Left ventricle myocardium superior (tissue), 1 donor: ENCODE measurements at regions not wholly inside any gene's neighbourhood (a gene's known extent, or its start where the extent isn't known, plus 50 kb on each side); places are given as distances from the start of the nearest gene placed in this dataset.
A peak's percentile ranks its signal among the peaks of the same experiment; 100 is the strongest.

Experiments used
- ATAC-seq: fragments of 200-7000 bp; cut with Tn5 transposase; one replicate; pipeline ENCODE4 v1.9.1; 2020; ENCODE audit warnings: mild to moderate bottlenecking, moderate library complexity
- DNase-seq: peaks from one replicate; pipeline ENCODE4 v3.0.0-alpha.2; 2020
- intact Hi-C: fragments of 100-400 bp; cut with micrococcal nuclease; formaldehyde crosslinking; loops from one replicate; pipeline ENCODE4 v1.11.0; 2022
- donor health status: DM: no; HTN: yes; CAD: no; lungs with severe emphysema.

DNA sequence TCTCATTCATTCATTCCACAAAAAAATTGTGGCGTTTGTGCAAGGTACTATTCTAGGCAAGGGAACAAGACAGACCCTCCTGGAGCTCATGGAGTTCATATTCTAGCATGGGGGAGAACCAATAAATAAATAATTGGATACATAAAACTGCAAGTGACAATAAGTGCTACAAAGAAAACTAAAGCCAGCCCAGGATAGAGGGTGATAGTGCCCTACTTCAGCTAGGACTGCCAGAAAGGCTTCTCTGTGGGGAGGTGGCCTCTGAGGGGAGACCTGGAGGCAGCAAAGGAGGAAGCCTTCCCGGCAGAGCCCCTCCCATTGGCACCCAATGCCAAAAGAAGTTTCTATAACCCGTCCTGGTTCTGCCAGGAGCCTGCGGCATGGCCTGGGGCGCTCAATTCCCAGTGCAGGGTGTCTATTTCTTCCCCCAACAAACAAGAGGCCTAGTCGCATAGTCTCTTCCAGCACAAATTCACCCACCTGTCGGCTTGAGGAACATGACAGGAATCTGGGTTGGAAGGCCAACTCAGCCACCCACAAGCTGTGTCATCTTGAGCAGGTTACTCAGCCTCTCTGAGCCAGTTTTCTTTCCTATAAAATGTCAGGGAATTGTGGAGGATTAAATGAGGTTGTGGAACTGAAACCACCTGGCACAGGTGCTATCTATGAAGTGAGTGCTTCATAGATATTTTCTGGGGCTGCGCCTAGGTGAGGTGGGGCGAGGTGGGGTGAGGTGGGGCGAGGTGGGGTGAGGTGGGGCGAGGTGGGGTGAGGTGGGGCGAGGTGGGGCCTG, 94.3 kb downstream of the ZFP36L2 start:
- intact Hi-C loops: loop anchor here (10.0 kb wide), 2 partner anchors 93 to 353 kb away; partner anchors contain the start of gene ZFP36L2
- DNase-seq: no peak

DNA sequence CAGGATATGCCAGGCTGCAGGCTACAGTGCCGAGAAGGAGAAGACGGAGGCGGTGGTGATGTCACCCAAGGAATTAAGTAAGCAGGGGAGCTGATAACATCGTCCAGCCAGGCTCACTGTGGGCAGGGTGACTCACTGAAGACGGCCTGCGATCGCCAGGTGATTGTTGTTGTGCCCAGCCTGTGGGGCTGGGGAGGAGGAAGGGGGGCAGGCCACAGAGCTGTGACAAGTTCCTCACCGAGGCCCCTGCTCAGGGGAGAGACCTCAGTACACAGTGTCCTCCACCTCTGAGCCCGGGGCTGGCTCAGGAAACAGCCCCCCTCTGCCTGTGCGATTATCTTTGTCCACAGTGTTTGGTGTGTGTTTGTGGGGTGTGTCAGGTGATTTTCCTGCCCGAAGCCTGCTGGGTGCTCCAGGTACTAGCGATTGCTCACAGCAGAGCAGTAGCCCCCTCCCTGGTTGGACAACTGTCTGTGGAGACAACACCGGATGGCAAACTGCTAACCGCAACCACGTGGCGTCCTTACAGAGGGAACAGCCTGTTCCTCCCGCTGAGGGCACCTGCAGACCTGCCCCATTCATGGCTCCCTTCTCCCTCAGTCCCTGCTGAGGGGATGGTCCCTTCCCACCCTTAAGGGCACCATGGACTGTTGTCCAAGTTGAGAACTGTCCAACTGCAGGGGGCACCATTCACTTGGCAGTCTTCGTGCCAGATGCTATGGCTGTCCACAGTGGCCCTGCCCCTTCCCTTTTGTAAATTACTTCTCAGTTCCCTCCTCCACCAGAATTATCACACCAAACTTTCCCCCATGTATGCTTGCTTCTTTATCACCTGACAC, 95.1 kb downstream of the ZFP36L2 start:
- DNase-seq (peak; percentile 78), ATAC-seq (peak; percentile 63)
- intact Hi-C loops: loop anchor here (10.0 kb wide), 2 partner anchors 94 to 354 kb away; partner anchors contain the start of gene ZFP36L2

More for the DNA sequence above, 94.3 kb downstream of the ZFP36L2 start:
- no peak for ATAC-seq

DNA sequence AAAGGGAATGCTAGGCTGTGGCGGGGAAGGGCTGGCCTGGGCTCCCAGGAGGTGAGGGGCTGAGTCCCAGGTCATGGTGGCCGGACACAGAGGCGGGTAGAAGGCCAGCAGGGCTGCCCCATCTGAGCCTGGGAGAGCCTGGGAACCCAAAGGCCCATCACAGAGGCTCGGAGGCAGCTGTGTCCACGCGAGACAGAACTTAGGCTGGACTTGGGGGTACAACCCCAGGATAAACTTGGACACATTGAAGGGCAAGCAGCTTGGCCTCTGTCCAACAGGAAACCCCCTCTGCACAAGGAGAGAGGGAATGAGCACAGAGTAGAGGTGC, 95.9 kb downstream of the ZFP36L2 start:
- ATAC-seq (no peak), DNase-seq (no peak)
- intact Hi-C loops: loop anchor here (10.0 kb wide), 2 partner anchors 94 to 354 kb away; partner anchors contain the start of gene ZFP36L2

DNA sequence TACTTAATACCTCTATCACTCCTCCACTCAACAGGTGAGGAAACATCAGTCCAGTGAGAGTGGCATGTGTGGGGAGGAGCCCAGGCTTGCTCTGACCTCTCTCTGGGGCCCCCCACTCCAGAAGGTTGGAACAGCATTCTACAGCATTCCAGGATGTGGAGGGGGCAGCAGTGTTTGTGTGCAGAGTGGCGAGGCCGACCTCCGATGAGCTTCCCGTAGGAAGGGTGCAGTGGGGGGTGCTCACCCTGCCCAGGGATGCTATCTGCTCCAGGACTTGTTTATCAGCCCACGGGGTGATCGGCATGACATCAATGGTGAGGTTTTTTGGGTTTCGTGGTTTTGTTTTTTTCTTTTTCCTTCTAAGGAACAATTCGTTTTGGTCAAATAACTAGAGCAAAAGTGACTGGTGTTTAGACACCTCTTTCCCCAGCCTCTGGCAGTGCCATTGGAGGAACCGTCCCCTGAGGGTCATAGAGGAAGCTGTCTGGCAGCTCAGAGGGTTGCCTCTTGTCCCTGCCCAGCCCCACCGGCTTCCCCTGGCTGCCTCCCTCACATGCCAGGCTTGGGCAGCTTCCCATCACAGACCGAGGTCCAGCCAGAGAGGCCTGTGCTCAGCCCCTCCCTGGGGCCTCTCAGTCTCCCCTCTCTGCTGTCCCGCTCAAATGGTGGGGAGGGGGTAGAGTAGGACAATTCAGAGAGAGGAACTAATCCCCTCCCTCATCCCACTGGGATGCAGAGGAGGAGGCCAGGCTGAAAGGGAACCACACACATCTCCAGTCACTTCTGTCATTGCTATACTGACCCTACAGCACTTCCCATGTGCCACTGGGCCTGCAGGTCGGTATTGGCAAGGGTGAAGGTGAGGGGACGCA, 96.5 kb downstream of the ZFP36L2 start:
- DNase-seq: peak; percentile 74
- intact Hi-C loops: loop anchor here (10.0 kb wide), 2 partner anchors 95 to 355 kb away; partner anchors contain the start of gene ZFP36L2
- ATAC-seq: peak; percentile 46

DNA sequence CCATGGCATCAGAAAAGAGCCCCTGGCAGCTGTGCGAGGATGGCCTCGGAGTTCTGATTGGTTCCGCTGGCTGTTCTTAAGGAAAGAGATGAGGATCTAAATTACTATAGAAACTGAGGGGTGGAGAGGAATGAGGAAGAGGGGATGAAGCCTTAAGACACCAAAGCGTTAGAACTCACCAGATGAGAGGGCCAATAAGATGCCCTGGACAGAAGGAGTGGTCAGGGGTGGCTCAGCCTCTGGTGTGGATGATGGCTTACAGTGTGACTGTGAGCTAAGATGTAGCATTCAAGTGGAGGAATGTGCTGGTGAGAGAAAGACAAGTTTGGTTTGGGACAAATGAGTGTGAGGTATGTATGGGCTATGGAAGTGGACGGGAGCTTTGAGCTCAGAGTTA, 97.8 kb downstream of the ZFP36L2 start:
- DNase-seq (no peak), ATAC-seq (no peak)
- intact Hi-C loops: no loop called here

DNA sequence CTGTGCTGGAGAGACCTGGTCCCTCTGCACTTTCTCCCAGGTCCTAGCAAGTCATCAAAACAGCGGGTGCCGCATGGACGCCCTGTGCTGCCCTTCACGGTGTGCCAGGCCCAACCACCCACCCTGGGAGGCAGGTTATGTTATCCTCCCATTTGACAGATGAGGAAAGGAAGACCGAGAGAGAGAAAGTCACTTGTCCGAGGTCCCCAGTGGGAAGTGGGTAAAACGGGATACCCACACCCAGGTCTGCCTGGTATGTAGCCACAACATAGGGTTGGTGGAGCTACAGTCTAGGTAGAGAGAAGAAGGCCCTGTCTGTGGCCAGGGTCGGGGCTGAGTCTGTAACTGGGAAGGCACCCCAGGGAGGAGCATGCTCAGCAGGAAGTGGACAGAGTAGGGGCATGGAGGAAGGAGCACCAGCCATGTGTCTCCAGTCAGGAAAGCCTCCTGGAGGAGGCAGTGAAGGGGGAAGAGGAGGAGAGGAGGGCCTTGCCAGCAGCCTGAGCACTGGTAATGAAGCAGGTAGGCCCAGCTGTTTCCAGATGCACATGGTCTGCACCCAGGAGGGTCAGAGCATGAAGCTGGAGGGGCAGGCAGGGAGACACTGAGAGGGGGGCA, 98.4 kb downstream of the ZFP36L2 start:
- DNase-seq: no peak
- ATAC-seq: peak; percentile 5
- intact Hi-C loops: no loop called here

DNA sequence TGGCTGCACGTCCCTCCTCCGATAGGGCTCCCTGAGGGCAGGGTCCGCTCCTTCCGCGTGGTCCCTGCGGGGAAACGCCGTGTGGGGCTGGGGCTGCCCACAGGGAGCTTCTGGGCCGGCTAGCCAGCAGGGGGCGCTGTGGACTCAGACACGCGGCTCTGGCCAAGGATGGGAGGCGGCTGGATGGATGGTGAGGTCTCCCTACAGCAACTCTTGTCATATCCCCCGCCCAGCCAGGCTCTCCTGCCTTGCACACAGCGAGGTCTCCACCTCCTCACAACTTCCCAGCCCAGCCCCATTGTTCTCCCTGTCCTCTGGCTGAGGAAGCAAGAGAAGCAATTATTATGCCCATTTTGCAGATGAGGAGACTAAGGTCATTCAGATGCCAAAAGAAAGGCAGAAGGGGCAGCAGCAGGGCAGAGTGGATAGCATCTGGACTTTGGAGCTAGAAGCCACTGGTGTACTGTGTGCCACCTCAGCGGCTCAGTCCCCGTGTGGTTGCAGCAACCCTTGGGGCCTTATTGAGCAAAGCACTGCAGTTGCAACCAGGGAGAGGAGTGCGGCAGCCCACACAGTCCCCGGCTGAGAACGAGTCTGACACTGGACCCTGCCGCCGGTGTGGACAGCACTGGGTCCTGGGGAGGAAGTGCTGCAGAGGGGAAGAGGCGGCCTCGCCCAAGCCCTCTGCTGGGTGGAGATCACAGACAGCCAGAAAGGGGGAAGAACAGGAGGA, 99.0 kb downstream of the ZFP36L2 start:
- ATAC-seq: peak; percentile 28
- intact Hi-C loops: no loop called here

DNA sequence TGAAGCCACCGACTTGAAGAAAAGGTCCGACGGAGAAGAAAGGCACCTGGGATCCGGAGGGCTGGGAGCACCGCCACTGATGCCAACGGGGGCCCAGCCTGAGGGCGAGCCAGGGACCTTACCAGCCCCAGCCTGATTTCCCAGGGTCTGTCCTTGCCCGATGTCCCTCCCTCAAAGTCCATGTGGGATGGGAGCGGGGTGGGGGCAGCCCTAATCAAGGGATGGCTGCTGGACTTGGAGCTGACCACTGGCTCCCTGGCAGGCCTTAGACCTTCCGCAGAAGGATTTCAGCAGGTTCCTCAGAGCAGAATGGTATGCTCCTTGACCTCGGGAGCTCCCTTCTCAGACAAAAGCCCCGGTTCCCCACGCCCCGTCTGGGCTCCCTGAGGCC, 99.6 kb downstream of the ZFP36L2 start:
- intact Hi-C loops: no loop called here
- ATAC-seq: no peak
- DNase-seq: no peak

More for the DNA sequence above, 99.0 kb downstream of the ZFP36L2 start:
- DNase-seq: peak; percentile 85

DNA sequence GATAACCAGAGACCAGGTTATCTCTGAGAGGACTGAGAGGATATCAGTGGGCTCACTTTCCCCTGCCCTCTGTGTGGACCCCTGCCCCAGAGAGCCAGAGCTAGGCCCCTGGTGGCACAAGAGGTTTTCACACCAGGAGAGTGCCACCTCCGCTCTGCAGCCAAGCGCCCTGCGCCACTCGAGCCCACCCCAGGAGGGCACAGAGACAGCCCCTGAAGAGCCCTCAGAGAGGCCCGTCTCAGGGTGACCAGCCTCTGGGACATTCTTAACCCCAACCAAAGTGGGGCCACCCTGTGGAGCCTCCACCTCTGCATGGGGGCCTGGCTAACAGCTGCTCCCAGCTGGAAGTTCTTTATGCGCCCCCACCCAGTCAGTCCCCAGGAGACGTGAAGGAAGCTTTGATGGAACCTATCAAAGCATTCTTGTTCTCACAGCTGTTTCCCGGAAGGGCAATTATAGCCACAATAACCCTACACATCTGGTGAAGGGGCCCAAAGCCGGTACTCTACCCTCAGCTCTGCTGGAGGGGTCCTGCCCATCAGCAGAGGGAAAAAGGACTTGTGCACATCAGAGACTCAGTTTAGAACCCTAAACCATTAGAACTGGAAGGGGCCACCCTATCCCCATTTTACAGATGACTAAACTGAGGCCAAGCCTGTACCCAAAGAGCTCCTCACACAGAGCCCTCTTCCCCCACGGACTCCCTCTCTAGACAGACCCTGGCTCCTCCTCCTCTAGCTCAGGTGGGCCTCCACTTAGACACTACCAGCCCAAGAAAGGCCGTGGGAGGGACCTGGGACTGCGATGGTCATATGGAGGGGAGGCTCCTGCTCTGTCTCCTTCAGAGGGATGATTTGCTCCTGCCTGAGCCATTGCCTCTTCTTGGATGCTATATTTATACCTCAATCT, 101.1 kb downstream of the ZFP36L2 start:
- no peak for DNase-seq
- ATAC-seq: no peak
- intact Hi-C loops: no loop called here

DNA sequence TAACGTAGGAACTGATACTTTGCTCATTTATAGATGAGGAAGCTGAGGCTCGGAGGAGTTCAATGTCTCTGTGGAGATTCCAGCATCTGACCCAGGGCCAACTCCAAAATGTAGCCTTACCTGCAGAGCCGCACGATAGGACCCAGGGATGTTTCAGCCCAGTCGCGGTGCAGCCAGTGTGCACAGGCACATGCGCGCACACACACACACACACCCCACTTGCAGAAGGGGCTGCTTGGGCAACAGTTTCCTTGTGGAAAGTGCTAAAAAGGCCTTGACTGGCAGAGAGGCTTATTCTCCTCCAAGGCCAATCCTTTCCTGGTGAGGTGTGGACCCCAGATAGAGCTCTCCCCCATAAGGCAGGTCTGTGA, 101.7 kb downstream of the ZFP36L2 start:
- intact Hi-C loops: no loop called here
- ATAC-seq (no peak), DNase-seq (no peak)

DNA sequence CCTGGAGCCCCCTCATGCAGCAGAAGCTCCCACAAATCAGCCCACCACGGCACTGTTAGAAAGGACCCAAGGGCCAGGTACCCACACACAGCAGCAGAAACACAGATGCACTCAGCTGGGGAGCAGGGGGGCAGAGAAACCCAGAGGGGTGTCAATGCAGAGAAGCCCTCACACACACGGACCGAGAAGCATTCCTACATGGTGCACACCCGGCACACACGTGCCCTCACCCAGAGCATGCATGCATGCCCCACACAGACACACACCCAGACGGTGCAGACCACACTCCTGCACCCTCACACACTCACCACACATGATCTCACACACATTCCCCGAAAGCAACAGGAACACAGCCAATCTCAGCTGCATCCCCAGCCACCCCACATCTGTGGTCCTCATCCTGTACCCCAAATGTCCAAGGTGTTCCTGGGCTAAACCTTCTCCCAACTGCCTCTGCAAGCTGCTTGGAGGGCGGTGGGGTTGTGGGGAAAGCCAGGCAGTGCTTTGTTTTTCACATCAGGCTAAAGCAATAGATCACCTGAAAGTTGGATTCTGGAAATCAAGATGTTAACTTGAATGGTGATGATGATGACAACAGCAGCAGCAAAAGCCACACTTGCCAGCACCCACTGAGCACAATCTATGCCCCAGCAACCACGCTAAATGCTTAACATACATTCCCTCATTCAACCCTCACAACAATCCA, 102.3 kb downstream of the ZFP36L2 start:
- ATAC-seq (no peak), DNase-seq (no peak)
- intact Hi-C loops: no loop called here

DNA sequence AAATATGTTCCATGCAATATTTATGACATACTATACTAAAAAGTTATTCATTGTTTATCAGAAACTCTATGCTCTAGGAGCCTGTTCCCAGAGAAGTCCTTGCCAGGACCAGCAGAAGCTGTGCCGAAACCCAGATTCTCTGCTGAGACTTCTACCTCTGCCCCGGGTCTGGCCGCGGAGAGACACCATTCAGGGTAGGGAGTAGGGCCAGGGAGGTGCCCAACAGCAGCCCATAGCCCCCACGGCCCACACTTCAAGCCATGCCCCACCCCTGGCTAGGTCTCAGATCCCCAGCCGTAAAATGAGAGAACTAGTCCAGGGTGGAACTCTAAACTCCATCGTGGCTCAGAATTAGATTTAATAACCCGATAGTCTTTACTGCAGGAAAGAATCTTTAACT, 102.9 kb downstream of the ZFP36L2 start:
- no peak for ATAC-seq
- no peak for DNase-seq
- intact Hi-C loops: no loop called here

DNA sequence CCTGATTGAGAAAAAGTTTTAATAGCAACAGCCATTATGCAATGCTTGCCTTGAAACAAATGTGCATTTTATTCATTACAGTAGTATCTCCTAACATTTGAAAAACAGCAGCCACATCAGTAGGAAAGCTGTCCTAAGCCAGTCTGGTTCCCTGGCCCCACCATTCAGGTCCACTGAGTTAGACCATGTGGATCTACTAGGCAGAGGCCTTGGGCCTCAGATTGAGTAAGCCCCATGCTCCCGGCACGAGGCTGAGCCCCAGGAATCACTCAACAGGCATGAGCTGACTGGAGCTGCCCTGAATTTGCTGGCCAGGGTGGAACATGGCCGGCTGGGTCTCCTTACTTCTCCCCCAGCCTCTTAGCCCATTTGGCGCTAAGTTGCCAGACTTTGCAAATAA, 103.4 kb downstream of the ZFP36L2 start:
- DNase-seq (no peak), ATAC-seq (no peak)
- intact Hi-C loops: no loop called here

DNA sequence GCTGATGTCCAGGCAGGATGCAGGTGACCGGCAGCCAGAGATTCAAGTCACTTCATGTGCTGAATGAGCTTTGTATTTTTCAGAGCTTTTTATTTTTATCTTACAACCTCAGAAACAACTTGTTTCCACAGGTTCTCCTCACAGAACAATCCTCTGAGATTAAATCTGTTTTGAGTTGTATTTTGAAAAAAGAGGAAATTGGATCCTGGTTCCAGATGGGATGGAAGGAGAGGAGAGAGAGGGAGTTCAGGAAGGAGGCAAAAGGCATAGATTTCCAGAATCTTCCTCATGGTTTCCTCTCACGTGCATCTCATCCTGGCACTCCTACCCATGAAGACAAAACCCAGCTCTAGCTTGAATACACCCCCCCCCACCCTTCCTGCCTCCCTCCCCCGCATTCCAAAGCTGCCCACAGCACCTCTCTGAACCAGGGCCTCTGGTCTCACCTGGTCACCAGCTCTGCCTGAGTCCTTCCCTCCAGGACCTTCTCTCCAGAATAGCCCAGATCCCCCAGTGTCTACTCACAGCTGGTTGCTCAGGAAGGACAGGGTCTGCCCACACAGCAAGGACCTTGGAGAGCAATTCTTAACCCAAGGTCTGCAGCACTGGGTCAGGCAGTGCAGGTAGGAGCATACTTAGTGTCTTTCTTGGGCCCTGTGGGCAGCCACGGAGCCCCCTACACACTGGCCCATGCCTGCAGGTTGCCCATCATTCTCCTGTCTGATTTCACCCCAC, 104.7 kb downstream of the ZFP36L2 start:
- intact Hi-C loops: no loop called here
- DNase-seq (no peak), ATAC-seq (no peak)

DNA sequence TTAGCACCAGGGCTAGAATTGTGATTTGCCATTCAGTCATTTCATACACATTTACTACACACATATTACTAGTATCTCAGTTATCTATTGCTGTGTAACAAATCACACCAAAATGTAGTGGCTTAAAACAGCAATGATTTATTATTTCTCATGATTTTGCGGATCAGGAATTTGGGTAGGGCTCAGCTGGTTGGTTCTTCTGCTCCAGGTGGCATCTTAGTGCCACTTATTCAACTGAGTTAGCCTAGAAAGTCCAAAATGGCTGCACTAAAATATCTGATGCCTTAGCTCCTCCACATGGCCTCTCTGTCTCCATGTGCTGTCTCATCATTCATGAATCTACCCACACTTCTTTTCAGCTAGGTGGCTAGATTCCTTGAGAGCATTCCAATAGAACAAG, 107.1 kb downstream of the ZFP36L2 start:
- intact Hi-C loops: no loop called here
- DNase-seq (no peak), ATAC-seq (no peak)

DNA sequence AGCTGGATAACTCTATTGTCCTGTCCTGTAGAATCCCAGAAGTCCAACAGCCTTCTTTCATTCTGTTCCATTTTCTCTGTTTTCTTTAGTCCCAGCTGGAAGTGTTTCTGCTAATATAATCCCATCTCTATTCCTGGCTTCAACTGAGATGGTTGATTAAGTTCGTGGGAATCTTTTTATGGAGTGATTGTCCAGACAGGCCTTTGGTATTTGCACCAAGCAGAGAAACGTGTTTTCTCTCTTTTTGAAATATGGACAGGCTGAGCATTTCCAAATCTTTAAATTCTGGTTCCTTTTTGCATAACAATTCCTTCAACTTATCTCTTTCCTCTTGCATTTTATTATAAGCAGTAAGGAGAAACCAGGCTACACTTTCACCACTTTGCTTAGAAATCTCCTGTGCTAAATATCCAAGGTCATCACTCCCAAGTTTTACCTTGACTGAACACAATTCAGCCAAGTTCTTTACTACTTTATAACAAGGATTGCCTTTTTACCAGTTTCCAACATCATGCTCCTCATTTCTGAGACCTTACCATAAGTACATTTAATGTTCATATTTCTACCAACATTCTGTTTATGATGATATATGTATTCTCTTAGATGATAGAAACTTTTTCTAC, 108.8 kb downstream of the ZFP36L2 start:
- no peak for ATAC-seq
- no peak for DNase-seq
- intact Hi-C loops: no loop called here
